Lung (tissue), 11 donors: ENCODE measurements at regions not wholly inside any gene's neighbourhood (a gene's known extent, or its start where the extent isn't known, plus 50 kb on each side); places are given as distances from the start of the nearest gene placed in this dataset.
A peak's percentile ranks its signal among the peaks of the same experiment; 100 is the strongest.

Source experiments
- ATAC-seq: fragments of 200-7000 bp; cut with Tn5 transposase; one replicate; pipeline ENCODE4 v1.9.1; 2020; ENCODE audit warnings: moderate number of reproducible peaks; ENCODE audit not compliant: insufficient read depth, low FRiP score
- DNase-seq, 3 donors: peaks; one replicate each; pipeline ENCODE4 v3.0.0-alpha.2; 2013 to 2017
- H3K27ac ChIP-seq, 2 donors: one replicate each; pipeline ENCODE4 v1.5.1; 2013; ENCODE audit warnings: mild to moderate bottlenecking in 2 of 2, moderate library complexity in 2 of 2, control low read depth in 1 of 2, inconsistent platforms in 1 of 2, low read depth in 1 of 2, low read length in 1 of 2
- H3K27me3 ChIP-seq, 3 donors: one replicate each; pipeline ENCODE4 v1.5.1; 2013; ENCODE audit warnings: low read length in 2 of 3; ENCODE audit not compliant: control insufficient read depth in 3 of 3, insufficient read depth in 3 of 3
- H3K36me3 ChIP-seq, 4 donors: one replicate each; pipeline ENCODE4 v1.5.1; 2013; ENCODE audit warnings: low read length in 4 of 4, mild to moderate bottlenecking in 1 of 4, moderate library complexity in 1 of 4; ENCODE audit not compliant: control insufficient read depth in 4 of 4, insufficient read depth in 4 of 4
- H3K4me1 ChIP-seq, 5 donors: one replicate each; pipeline ENCODE4 v1.5.1; 2013; ENCODE audit warnings: low read length in 5 of 5, mild to moderate bottlenecking in 2 of 5, moderate library complexity in 1 of 5; ENCODE audit not compliant: control insufficient read depth in 5 of 5, insufficient read depth in 5 of 5
- H3K4me3 ChIP-seq: one replicate; pipeline ENCODE4 v1.5.1; 2013; ENCODE audit warnings: mild to moderate bottlenecking, control low read depth, moderate library complexity
- H3K9ac ChIP-seq, 2 donors: one replicate each; pipeline ENCODE4 v1.5.1; 2013; ENCODE audit warnings: low read length in 2 of 2, control low read depth in 1 of 2; ENCODE audit not compliant: insufficient read depth in 1 of 2
- H3K9me3 ChIP-seq, 4 donors: one replicate each; pipeline ENCODE4 v1.5.1; 2013; ENCODE audit warnings: low read length in 3 of 4, mild to moderate bottlenecking in 1 of 4, moderate library complexity in 1 of 4; ENCODE audit not compliant: control insufficient read depth in 4 of 4, insufficient read depth in 3 of 4
- CTCF ChIP-seq: IDR thresholded peaks from 2 replicates; pipeline ENCODE4 v1.5.1; 2012; ENCODE audit warnings: mild to moderate bottlenecking; ENCODE audit errors: control extremely low read depth, extremely low read depth
- WGBS, 2 donors: extraction: QIAGEN DNeasy Blood & Tissue Kit; methylation state at CpG; one replicate each; pipeline ENCODE4 v1.1.7; 2013; 5-methylcytosine and 5-hydroxymethylcytosine counted together
- donor health status: control.
- donor health status: control.
- donor health status: Bipolar disorder and iron deficiency.
- donor health status: healthy.
- donor health status: DM: yes; HTN: yes; CAD: no.

GRCh38 chr5:86884608-86885007 lies 266.9 kb downstream of the COX7C start:
- ATAC-seq, result no peak
- H3K27me3 ChIP-seq, result no peaks in the 10 kb centered on the region
- TF ChIP-seq CTCF, result no peak
- H3K9ac ChIP-seq, result no peak overlapping the region
- no peak for DNase-seq
- H3K36me3 ChIP-seq, result no peaks in the 10 kb centered on the region
- 94 to 95% methylated on average over 16 of the region's 16 CpGs for WGBS, 2 donors
- peaks cover 0 to 7% (median 0%) of the 10 kb centered on the region in 5 donors for H3K4me1 ChIP-seq
- no peak overlapping the region for H3K4me3 ChIP-seq
- H3K9me3 ChIP-seq, result no peaks in the 10 kb centered on the region
- no peak overlapping the region for H3K27ac ChIP-seq

- H3K9me3 ChIP-seq, result no peaks in the 10 kb centered on the region
- no peak for DNase-seq
- H3K4me1 ChIP-seq, result peaks cover 0 to 7% (median 0%) of the 10 kb centered on the region in 5 donors
- H3K36me3 ChIP-seq, result no peaks in the 10 kb centered on the region
- WGBS, 2 donors, result 83 to 87% methylated on average over 2 of the region's 2 CpGs
- H3K9ac ChIP-seq, result no peak overlapping the region
- no peak overlapping the region for H3K27ac ChIP-seq
- TF ChIP-seq CTCF, result no peak
- H3K4me3 ChIP-seq, result no peak overlapping the region
- H3K27me3 ChIP-seq, result no peaks in the 10 kb centered on the region
- ATAC-seq, result no peak
These were observed 267.3 kb downstream of the COX7C start for GRCh38 chr5:86885011-86885410.

GRCh38 chr5:86885489-86886230 lies 267.9 kb downstream of the COX7C start:
- DNase-seq, result peak in 2 of 3 donors; percentile 37 to 59
- H3K27me3 ChIP-seq, result no peaks in the 10 kb centered on the region
- H3K4me3 ChIP-seq, result no peak overlapping the region
- H3K36me3 ChIP-seq, result no peaks in the 10 kb centered on the region
- H3K9ac ChIP-seq, result no peak overlapping the region
- no peak for ATAC-seq
- no peak overlapping the region for H3K27ac ChIP-seq
- no peaks in the 10 kb centered on the region for H3K9me3 ChIP-seq
- 48 to 55% methylated on average over 5 of the region's 5 CpGs for WGBS, 2 donors
- H3K4me1 ChIP-seq, result peaks cover 0 to 7% (median 0%) of the 10 kb centered on the region in 5 donors
- TF ChIP-seq CTCF, result no peak

GRCh38 chr5:86890375-86890774 lies 272.6 kb downstream of the COX7C start:
- DNase-seq, result no peak
- H3K27ac ChIP-seq, result no peak overlapping the region
- no peaks in the 10 kb centered on the region for H3K27me3 ChIP-seq
- H3K9ac ChIP-seq, result no peak overlapping the region
- H3K36me3 ChIP-seq, result no peaks in the 10 kb centered on the region
- no peak for TF ChIP-seq CTCF
- no peak overlapping the region for H3K4me3 ChIP-seq
- 57 to 79% methylated on average over 1 of the region's 1 CpG for WGBS, 2 donors
- peaks cover 0 to 7% (median 0%) of the 10 kb centered on the region in 5 donors for H3K4me1 ChIP-seq
- no peak for ATAC-seq
- no peaks in the 10 kb centered on the region for H3K9me3 ChIP-seq
